HG03354 (cell line): ENCODE measurements at regions not wholly inside any gene's neighbourhood (a gene's known extent, or its start where the extent isn't known, plus 50 kb on each side); places are given as distances from the start of the nearest gene placed in this dataset.

Experiments
- ATAC-seq: cut with Tn5 transposase; IDR thresholded peaks from one replicate; pipeline ENCODE4 v1.9.1; 2021; ENCODE audit warnings: mild to moderate bottlenecking; ENCODE audit not compliant: unreplicated experiment, poor library complexity, severe bottlenecking

DNA sequence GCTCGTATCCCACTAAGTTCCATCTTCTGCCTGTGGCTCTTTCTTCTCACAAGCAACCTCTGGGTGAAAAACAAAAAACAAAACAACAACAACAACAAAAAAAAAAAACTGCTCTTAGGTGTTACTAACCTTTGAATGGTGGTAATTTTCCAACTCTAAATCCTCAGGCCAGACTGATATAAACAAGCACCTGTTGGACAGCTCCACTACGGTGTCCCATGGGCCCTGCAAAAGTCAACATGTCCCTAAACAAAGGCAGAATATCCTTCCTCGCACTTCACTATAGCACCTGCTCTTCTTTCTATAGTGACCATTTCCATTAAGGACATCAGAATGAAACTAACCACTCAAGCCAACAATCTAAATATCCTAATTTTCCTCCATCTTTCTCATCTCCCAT lies 54.6 kb upstream of the PARM1 start:
- ATAC-seq = no peak

DNA sequence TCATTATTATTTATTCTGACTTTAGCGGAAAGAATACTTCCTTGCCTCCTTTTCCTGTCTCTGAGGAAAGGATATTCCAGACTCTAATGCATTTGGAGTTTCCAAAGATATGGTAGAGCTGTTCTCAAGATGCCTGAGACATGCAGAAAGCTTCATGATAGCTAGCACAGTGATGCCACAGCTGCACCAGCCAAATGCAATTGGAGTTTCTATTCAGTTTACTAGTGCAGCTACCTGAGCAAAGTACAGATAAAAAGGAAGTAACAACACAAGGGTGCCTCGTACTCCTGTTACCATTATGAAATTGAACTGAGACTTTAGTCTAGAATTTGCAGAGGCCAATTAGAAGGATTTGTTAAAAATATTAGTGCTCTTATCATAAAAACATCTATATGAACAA lies 57.5 kb upstream of the PARM1 start:
- no peak for ATAC-seq

DNA sequence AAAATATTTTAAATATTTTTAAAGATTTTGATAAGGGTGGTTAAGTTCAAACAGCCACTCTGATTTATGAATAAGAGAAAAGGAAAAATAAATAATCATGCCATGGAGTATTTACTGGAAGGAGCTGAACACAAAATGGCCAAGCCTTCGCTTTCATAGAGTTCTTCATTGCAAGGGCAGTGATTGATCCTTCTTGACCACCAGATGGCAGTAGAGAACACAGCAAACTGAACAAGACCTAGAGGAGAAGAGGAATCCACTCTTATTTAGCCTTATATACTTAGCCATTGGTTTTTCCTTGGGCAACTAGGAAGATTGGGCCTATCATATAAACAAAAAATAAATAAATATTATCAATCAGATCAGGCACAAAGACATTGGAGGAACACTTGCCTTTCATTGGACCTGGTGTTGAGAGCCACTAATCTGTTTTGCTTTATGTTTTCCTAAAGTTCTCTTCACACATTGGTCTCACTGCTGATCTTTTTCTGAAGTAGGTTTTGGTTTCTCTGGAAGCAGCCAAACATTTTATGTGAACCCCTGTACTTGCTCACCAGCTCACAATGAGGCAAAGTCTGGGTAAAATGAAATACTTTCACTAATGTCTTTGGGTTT lies 58.1 kb upstream of the PARM1 start:
- ATAC-seq = peak; percentile 57

DNA sequence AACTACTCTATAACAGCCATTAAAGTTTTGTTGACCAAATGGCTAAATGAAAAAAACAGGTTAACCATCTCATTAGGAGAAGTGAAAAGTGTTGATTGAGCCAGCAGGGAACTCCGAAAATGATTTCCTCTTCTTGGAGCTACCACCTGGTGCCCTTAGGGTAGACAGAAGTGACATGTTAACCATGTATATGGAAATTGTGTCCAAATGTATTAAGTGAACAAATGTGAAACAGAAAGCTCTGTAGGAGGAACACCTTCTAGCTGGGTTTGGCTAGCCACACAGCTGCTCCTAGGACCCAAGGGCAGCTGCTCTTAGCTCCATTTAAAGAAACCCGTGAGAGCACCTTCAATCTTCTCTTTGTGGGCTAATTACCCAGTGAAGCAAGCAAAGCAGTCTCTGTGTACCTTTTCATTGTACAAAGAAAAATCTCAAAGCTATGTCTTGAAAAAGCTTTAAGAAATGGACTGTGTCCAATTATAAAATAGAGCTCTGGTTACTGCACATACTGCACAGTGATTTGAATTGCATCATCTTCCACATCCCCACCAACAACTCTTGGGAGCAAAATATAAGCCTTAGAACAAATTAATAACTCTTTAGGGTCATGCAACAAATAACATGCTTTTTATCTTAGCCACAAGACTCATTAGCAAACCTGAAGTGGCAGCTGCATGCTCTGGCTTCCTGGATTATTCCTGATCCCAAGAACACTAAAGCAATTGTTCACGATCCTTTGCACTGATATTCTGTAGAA lies 59.2 kb upstream of the PARM1 start:
- peak; percentile 93 for ATAC-seq

DNA sequence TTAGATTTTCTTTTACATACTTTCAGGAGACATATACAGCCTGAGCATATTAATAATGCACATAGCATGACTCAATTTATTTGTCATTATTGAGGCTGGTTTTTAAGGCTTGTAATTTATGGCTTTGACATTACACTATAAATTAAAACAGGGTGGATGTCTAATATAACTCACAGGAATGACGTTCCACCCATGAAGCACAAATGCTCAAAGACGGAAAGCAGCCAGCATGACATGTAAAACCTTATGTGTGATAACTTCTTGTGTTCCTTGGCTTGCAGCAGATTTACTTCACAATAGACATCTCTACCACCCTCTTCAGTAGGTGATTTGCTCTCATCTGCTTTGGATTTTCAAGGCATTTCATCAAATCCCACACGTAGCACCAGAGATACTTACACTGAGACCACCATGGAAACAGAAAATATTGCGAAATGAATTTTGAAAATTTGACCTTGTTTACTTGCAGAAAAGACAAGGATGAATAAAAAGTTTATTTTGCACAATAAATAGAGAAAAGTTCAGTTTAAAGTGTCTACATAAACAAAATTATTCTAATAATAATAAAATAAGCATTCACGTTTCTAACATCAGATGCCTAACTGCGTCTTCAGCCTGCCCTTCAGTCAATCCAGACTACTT lies 64.7 kb upstream of the BTC start:
- ATAC-seq = no peak

DNA sequence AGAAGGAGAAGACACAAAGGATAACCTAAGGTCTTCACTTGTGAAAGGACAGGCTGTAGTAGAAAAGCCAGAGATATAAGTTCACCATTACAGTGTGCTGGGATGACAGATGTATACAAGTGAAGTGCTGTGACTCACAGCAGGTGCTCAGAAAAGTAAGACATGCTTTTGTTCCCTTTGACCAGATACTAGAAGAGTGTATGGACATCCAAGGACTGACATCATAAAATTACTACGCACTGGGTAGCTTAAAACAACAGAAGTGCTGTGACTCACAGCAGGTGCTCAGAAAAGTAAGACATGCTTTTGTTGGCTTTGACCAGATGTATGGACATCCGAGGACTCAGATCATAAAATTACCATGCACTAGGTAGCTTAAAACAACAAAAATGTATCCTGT lies 61.6 kb upstream of the BTC start:
- no peak for ATAC-seq

DNA sequence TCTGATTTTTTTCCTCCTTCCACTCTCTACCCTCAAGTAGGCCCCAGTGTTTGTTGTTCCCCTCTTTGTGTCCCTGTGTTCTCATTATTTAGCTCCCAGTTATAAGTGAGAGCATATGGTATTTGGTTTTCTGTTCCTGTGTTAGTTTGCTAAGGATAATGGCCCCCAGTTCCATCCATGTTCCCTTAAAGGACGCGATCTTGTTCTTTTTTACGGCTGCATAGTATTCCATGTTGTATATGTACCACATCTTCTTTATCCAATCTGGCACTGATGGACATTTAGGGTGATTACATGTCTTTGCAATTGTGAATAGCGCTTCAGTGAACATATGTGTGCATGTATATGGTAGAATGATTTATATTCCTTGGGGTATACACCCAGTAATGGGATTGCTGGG lies 54.5 kb upstream of the BTC start:
- ATAC-seq = no peak

DNA sequence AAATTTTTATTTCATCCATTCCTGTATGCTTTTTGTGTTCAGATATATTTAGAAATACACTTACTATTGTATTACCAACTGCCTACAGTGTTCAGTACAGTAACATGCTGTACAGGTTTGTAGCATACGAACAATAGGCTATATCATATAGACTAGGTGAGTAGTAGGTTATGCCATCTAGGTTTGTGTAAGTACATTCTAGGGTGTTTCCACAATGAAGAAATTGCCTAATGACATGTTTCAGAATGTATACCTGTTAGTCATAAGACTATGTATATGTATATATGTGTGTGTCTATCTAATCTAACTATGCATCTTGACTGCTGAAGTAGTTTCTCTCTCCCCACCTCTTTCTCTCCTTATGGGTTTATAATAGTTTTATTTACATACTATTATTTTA lies 51.5 kb upstream of the BTC start:
- ATAC-seq = no peak
